Stimulated activated CD8-positive, alpha-beta memory T cell treated with anti-CD3 and anti-CD28 coated beads, Interleukin-12 subunit alpha, Interleukin-12 subunit beta, amount 100 ng/mL, for 1 hour (primary cell): ENCODE measurements at regions not wholly inside any gene's neighbourhood (a gene's known extent, or its start where the extent isn't known, plus 50 kb on each side); places are given as distances from the start of the nearest gene placed in this dataset.
"Not testable (repeated sequence)": the region's sequence is repeated elsewhere in the genome, so short reads cannot be mapped to it uniquely, and the experiment has no call there.

Experiments
- DNase-seq: peaks from one replicate; pipeline ENCODE4 v3.0.0-alpha.2; 2020; ENCODE audit warnings: low read depth

DNA sequence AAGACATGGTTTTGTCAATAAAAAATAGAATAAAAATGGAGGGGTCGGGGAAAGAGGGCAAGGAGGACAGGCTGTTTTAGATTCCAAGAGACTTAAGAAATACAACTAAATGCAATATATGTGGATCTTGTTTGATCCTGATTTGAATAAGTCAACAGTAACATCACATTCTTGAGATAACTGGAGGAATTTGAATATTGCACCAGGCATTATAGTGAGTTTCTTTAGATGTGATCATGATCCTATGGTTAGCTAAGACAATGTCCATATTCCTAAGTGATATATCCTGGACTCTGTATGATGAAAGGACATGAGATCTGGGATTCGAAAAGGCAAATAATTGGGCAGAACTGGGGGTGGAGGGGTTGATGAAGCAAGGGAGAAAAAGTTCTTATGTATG is 311.8 kb downstream of the PLPP3 start:
- no peak for DNase-seq

DNA sequence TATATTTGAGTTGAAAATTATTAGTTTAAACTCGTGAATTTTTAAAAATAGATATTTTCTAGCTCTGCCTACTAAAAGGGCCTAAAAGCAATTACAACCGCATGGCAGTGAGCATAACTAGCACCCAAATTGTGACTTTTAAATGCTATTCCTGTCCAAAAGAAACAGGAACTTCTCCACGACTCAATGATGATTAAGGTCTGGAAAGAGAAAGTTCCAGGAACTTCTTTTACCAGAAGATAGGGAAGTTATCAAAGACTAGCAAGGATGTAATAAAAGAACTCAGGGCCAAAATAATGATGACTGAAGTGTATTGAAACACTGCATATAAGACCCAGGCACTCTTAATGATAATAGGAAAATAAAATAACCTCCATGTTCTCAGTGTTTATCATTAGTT is 313.0 kb downstream of the PLPP3 start:
- DNase-seq = no peak

GRCh38 chr1:56265216-56265615 is 314.1 kb downstream of the PLPP3 start:
- DNase-seq = no peak

DNA sequence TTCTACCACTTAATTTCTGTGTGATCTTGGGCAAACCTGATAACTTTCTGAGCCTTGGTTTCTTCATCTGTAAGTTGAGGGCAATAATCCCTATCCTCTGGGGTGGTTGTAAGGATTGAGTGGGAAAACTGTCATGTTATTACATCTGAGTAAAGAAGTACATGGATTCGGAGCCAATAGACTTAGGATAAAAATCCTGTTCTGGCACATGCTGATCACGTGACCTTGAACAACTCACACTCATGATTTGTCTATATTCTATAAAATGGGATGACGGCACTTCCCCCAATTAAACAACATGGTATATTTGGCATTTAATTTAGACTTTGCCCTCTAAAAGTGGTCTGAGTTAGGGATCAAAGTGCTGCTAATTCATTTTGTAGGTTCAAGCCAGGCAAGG is 315.5 kb downstream of the PLPP3 start:
- no peak for DNase-seq

- no peak for DNase-seq
Measured at GRCh38 chr1:56258371-56258770, 321.0 kb downstream of the PLPP3 start.

- DNase-seq = no peak
Measured at GRCh38 chr1:56257726-56258125, 321.6 kb downstream of the PLPP3 start.

DNA sequence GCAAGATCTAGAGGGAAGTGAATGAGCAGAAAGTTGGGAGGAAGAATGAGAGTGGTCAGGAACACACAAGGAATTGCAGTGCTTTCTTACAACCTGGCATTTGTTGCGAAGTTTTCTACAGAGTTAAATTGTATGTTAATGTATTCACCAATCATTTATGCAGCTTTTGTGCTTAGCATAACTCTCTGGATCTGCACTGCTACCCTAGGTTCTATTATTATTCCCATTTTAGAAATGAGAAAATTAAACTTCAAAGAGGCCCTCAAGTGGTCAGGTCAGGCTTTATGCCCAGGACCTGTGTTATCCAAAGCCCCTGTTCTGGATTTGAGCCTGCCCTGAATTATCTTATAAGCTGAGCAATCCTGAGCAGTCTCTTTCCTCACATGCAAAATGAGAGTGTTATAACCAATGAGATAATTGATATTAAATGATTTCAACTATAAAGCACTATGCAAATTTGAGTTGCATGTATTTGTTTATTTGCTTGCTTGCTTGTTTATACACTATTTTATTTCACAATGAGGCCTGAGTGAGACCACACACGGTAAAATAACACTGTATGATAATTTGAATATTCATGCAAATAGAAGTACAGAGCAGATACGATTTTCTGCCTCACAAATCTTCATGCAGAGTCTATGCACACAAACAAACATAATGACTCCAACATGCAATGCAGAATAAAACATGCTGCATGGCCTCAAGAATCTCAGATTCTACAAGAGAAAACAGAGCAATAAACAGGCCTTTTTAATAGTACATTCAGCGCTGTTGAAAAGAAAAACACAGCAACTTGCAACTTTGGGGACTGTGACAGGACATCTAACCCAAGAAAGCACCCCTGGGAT is 323.0 kb downstream of the PLPP3 start:
- DNase-seq = no peak

- DNase-seq = no peak
Measured at GRCh38 chr1:56255516-56256152, 323.7 kb downstream of the PLPP3 start.

GRCh38 chr1:56254130-56254529 is 325.2 kb downstream of the PLPP3 start:
- no peak for DNase-seq

GRCh38 chr1:56250809-56251208 is 328.6 kb downstream of the PLPP3 start:
- no peak for DNase-seq

DNA sequence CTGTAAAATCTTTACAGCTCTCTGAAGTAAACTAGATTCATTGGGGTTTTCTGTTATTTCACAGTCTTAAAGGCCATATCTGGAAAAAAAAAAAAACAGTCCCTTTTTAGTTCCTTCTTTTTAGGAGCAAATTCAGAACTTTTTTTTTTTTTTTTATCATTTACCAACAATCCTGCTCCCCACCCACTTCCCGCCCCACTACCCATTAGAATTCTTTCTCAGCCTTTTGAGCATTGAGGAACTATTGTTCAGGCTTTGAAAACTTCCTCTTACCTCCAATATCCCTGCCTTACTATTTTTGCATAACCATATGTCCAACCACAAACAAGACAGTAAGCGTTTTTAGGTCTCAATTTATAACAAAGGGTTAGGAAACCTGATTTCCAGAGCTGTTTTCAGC is 330.1 kb downstream of the PLPP3 start:
- no peak for DNase-seq

DNA sequence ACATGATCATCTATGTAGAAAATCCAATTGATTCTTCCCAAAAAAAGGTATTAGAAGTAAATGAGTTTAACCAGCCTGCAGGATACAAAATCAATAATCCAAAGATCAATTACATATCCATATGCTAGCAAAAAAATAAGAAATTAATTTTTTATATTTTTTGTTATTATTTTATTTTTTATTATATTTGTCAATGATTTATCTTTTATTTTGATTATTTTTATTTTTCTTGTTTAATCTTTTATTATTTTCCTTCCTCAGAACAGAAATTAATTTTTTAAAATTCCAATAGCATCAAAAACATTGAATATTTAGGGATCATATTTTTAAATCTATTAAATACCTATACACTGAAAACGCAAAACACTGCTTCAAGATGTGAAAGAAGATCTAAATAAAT is 331.2 kb downstream of the PLPP3 start:
- DNase-seq = no peak

DNA sequence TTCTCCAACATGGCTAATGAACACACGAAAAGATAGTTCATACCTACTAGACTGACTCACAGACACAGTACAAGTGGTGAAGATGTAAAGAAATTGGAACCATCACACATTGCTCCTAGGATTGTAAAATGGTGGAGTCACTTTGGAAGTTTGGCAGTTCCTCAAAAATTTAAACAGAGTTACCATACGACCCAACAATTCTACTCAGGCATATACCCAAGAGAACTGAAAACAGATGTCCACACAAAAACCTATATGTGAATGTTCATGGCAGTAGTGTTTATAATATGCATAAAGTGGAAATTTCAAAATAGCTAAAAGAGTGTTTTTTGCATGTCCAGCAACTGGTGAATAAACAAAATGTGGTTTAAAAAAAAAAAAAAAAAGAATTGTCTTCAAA is 332.6 kb downstream of the PLPP3 start:
- DNase-seq = not testable (repeated sequence)

- DNase-seq = no peak
Measured at GRCh38 chr1:56240400-56240799, 339.0 kb downstream of the PLPP3 start.

- DNase-seq = no peak
Measured at GRCh38 chr1:56237491-56238064, 341.8 kb downstream of the PLPP3 start.

- DNase-seq = no peak
Measured at GRCh38 chr1:56236688-56237087, 342.7 kb downstream of the PLPP3 start.

- no peak for DNase-seq
Measured at GRCh38 chr1:56235909-56236510, 343.4 kb downstream of the PLPP3 start.

- DNase-seq = no peak
Measured at GRCh38 chr1:56229186-56229585, 350.2 kb downstream of the PLPP3 start.

DNA sequence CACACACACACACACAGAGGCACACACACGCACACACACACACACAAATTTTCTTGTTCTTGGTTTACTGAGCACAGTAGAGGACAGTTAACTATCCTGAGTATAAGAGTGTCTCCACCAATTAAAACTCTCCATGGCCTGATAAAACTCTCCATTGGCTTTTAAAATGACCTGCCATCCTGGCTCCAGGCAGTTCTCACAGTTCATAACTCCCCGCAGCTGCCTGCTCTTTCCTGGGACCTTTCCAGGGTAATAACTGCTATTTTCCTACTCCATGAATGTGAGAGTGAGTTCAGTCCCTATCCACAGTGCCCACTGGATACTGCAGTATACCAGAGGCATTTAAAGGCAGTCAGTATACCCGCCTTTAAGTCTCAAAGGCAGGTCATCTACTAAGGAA is 351.5 kb downstream of the PLPP3 start:
- DNase-seq = no peak

DNA sequence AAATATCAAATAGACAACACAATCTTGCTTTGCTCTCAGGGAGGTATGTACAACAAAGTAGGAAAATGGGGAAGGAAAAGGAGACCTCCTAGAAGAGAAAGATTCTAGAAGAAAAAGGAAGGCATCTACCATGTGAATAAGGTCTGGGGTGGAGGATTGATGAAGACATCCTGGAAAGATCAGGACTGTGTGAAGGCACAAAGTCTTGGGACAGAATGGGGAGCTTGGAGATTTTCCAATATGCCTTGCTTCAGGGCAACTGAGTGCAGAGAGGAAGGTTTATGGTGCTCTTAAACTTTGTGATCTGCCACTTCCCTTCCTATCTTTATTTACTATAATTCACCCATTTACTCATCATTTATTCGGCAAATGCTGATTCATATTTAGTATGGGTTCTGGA is 352.0 kb downstream of the PLPP3 start:
- DNase-seq = no peak

GRCh38 chr1:56225964-56226815 is 353.2 kb downstream of the PLPP3 start:
- no peak for DNase-seq

DNA sequence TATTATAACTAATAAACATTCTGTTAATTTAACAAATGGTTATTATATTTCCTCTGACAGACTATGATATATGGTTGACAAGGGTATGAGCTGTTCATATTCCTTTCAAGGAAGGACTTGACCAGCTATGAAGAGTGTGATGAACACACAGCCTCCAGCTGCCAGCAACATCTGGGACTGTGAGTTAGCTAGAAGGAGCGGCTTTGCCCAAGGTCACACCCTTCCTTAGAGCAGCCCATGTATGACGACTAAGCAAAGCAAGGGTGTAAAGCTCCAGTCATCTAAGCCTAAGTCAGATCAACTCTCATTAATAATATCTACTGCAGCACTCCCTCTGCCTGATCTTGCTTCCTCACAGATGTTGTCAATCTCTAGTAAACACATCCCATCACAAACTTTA is 355.4 kb downstream of the PLPP3 start:
- no peak for DNase-seq
